ENCODE measurements at regions not wholly inside any gene's neighbourhood (a gene's known extent, or its start where the extent isn't known, plus 50 kb on each side); places are given as distances from the start of the nearest gene placed in this dataset.

- dilution Hi-C loops (cut with MboI; ENCODE audit: extremely low pct_ligation_motif_present, low sequenced_read_pairs), result no loop called here
- TF ChIP-seq EZH2 (IDR thresholded peaks at IDR 0.05; ENCODE audit: low read length) (no peak), CTCF (optimal IDR thresholded peaks at IDR 0.05 in 1 of 3, IDR thresholded peaks at IDR 0.05 in 1 of 3, conservative IDR thresholded peaks at IDR 0.05 in 1 of 3; ENCODE audit: extremely low read depth in 1 of 3, insufficient read depth in 2 of 3, low read length in 3 of 3) (no peak)
- no peak overlapping the region for H3K27ac ChIP-seq (ENCODE audit: control insufficient read depth, insufficient read depth, low read length)
- H3K4me2 ChIP-seq (ENCODE audit: control insufficient read depth, extremely low read depth, insufficient read depth, low read depth, low read length), result no peak overlapping the region
- FAIRE-seq (no peak), DNase-seq (ENCODE audit: low read depth, low spot score) (no peak)
- H3K9me1 ChIP-seq (ENCODE audit: control insufficient read depth, extremely low read depth, insufficient read depth, low read length), result no peaks in the 10 kb centered on the region
- H3K79me2 ChIP-seq (ENCODE audit: control insufficient read depth, insufficient read depth, low read length), result no peaks in the 10 kb centered on the region
- no peaks in the 10 kb centered on the region for H3K27me3 ChIP-seq (ENCODE audit: control insufficient read depth, extremely low read depth, insufficient read depth, low read length)
- no peaks in the 10 kb centered on the region for H3K4me1 ChIP-seq (ENCODE audit: control insufficient read depth, extremely low read depth, insufficient read depth, low read length)
- no peak overlapping the region for H2AFZ ChIP-seq (ENCODE audit: control insufficient read depth, low read length)
- no peaks in the 10 kb centered on the region for H3K9me3 ChIP-seq (ENCODE audit: control insufficient read depth, low read depth, low read length)
- H4K20me1 ChIP-seq (ENCODE audit: control insufficient read depth, extremely low read depth, insufficient read depth, low read length), result no peaks in the 10 kb centered on the region
- no peak overlapping the region for H3K9ac ChIP-seq (ENCODE audit: control insufficient read depth, extremely low read depth, insufficient read depth, low read length)
- H3K4me3 ChIP-seq (ENCODE audit: control insufficient read depth in 2 of 3, extremely low read depth in 1 of 3, insufficient read depth in 2 of 3, low read depth in 1 of 3, low read length in 3 of 3), result no peak overlapping the region
- no peaks in the 10 kb centered on the region for H3K36me3 ChIP-seq (ENCODE audit: control insufficient read depth in 2 of 2, extremely low read depth in 1 of 2, insufficient read depth in 2 of 2, low read length in 2 of 2)
These were observed 220.0 kb upstream of the SPRY1 start for GRCh38 chr4:123176605-123177004.

DNA sequence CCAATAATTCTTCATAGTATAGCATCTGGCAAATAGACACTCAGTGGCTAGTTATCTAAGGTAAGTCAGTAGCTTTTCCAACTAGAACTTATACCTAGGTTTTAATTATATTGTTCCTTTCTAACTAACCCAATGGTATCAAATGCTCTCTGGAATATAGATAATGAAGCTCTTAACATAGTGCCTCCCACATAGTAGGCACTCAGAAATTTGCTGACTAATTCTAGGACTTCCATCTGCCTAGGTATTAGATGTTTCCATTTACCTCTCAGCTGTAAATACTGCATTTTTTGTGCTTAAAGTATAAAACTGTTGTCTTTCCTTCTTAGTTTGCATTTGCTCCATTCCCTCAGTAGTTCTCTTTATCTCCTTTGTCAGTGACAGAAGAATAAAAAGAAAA is 214.3 kb upstream of the SPRY1 start:
- Histone ChIP-seq H3K9ac (ENCODE audit: control insufficient read depth, extremely low read depth, insufficient read depth, low read length) (no peak overlapping the region), H3K4me3 (ENCODE audit: control insufficient read depth in 2 of 3, extremely low read depth in 1 of 3, insufficient read depth in 2 of 3, low read depth in 1 of 3, low read length in 3 of 3) (no peak overlapping the region), H3K9me1 (ENCODE audit: control insufficient read depth, extremely low read depth, insufficient read depth, low read length) (no peaks in the 10 kb centered on the region), H3K9me3 (ENCODE audit: control insufficient read depth, low read depth, low read length) (no peaks in the 10 kb centered on the region), H3K4me2 (ENCODE audit: control insufficient read depth, extremely low read depth, insufficient read depth, low read depth, low read length) (no peak overlapping the region), H3K36me3 (ENCODE audit: control insufficient read depth in 2 of 2, extremely low read depth in 1 of 2, insufficient read depth in 2 of 2, low read length in 2 of 2) (no peaks in the 10 kb centered on the region), H3K27ac (ENCODE audit: control insufficient read depth, insufficient read depth, low read length) (no peak overlapping the region), H2AFZ (ENCODE audit: control insufficient read depth, low read length) (no peak overlapping the region), H3K4me1 (ENCODE audit: control insufficient read depth, extremely low read depth, insufficient read depth, low read length) (no peaks in the 10 kb centered on the region), H3K79me2 (ENCODE audit: control insufficient read depth, insufficient read depth, low read length) (no peaks in the 10 kb centered on the region), H4K20me1 (ENCODE audit: control insufficient read depth, extremely low read depth, insufficient read depth, low read length) (no peaks in the 10 kb centered on the region), H3K27me3 (ENCODE audit: control insufficient read depth, extremely low read depth, insufficient read depth, low read length) (no peaks in the 10 kb centered on the region)
- dilution Hi-C loops (cut with MboI; ENCODE audit: extremely low pct_ligation_motif_present, low sequenced_read_pairs), result no loop called here
- DNase-seq (ENCODE audit: low read depth, low spot score), result no peak
- TF ChIP-seq CTCF (optimal IDR thresholded peaks at IDR 0.05 in 1 of 3, IDR thresholded peaks at IDR 0.05 in 1 of 3, conservative IDR thresholded peaks at IDR 0.05 in 1 of 3; ENCODE audit: extremely low read depth in 1 of 3, insufficient read depth in 2 of 3, low read length in 3 of 3) (no peak), EZH2 (IDR thresholded peaks at IDR 0.05; ENCODE audit: low read length) (no peak)
- no peak for FAIRE-seq

Measured in keratinocyte (primary cell).